ENCODE measurements at regions not wholly inside any gene's neighbourhood (a gene's known extent, or its start where the extent isn't known, plus 50 kb on each side); places are given as distances from the start of the nearest gene placed in this dataset.

GRCh38 chrX:38881066-38881465 is 79.8 kb downstream of the MID1IP1 start:
- Histone ChIP-seq H3K36me3 (no peaks in the 10 kb centered on the region), H3K4me3 (no peak overlapping the region), H3K9me3 (peaks cover 0 to 5% of the 10 kb centered on the region in 2 donors), H3K27ac (no peak overlapping the region), H3K27me3 (no peaks in the 10 kb centered on the region), H3K4me1 (no peaks in the 10 kb centered on the region)
- DNase-seq (ENCODE audit: low spot score) = no peak
- TF ChIP-seq CTCF (IDR thresholded peaks at IDR 0.05) = no peak

- no peak for DNase-seq (ENCODE audit: low spot score)
- no peaks in the 10 kb centered on the region for H3K36me3 ChIP-seq
- no peak for TF ChIP-seq CTCF (IDR thresholded peaks at IDR 0.05)
- H3K4me1 ChIP-seq = no peaks in the 10 kb centered on the region
- H3K9me3 ChIP-seq = peaks cover 0 to 5% of the 10 kb centered on the region in 2 donors
- H3K27ac ChIP-seq = no peak overlapping the region
- no peaks in the 10 kb centered on the region for H3K27me3 ChIP-seq
- no peak overlapping the region for H3K4me3 ChIP-seq
These were observed 80.5 kb downstream of the MID1IP1 start for GRCh38 chrX:38881727-38882126.

GRCh38 chrX:38882894-38883626 is 81.8 kb downstream of the MID1IP1 start:
- Histone ChIP-seq H3K36me3 (no peaks in the 10 kb centered on the region), H3K4me3 (no peak overlapping the region), H3K9me3 (peaks cover 0 to 5% of the 10 kb centered on the region in 2 donors), H3K27ac (no peak overlapping the region), H3K27me3 (no peaks in the 10 kb centered on the region), H3K4me1 (no peaks in the 10 kb centered on the region)
- no peak for TF ChIP-seq CTCF (IDR thresholded peaks at IDR 0.05)
- DNase-seq (ENCODE audit: low spot score) = no peak

GRCh38 chrX:38886112-38886511 is 84.9 kb downstream of the MID1IP1 start:
- H3K4me1 ChIP-seq = no peaks in the 10 kb centered on the region
- no peaks in the 10 kb centered on the region for H3K36me3 ChIP-seq
- DNase-seq (ENCODE audit: low spot score) = no peak
- H3K27me3 ChIP-seq = no peaks in the 10 kb centered on the region
- H3K9me3 ChIP-seq = peaks cover 0 to 5% of the 10 kb centered on the region in 2 donors
- no peak overlapping the region for H3K27ac ChIP-seq
- H3K4me3 ChIP-seq = no peak overlapping the region
- TF ChIP-seq CTCF (IDR thresholded peaks at IDR 0.05) = no peak

GRCh38 chrX:38887222-38887621 is 86.0 kb downstream of the MID1IP1 start:
- peaks cover 0 to 5% of the 10 kb centered on the region in 2 donors for H3K9me3 ChIP-seq
- H3K4me1 ChIP-seq = no peaks in the 10 kb centered on the region
- no peak overlapping the region for H3K27ac ChIP-seq
- H3K27me3 ChIP-seq = no peaks in the 10 kb centered on the region
- H3K36me3 ChIP-seq = no peaks in the 10 kb centered on the region
- H3K4me3 ChIP-seq = no peak overlapping the region
- no peak for DNase-seq (ENCODE audit: low spot score)
- TF ChIP-seq CTCF (IDR thresholded peaks at IDR 0.05) = no peak

GRCh38 chrX:38890326-38890725 is 89.1 kb downstream of the MID1IP1 start:
- H3K27ac ChIP-seq = no peak overlapping the region
- DNase-seq (ENCODE audit: low spot score) = no peak
- H3K4me1 ChIP-seq = no peaks in the 10 kb centered on the region
- no peak overlapping the region for H3K4me3 ChIP-seq
- TF ChIP-seq CTCF (IDR thresholded peaks at IDR 0.05) = no peak
- H3K9me3 ChIP-seq = no peaks in the 10 kb centered on the region
- no peaks in the 10 kb centered on the region for H3K36me3 ChIP-seq
- no peaks in the 10 kb centered on the region for H3K27me3 ChIP-seq

Measured in right atrium auricular region (tissue), 2 donors.